GM21390 (cell line): ENCODE measurements at regions not wholly inside any gene's neighbourhood (a gene's known extent, or its start where the extent isn't known, plus 50 kb on each side); places are given as distances from the start of the nearest gene placed in this dataset.

Experiments used
- ATAC-seq: cut with Tn5 transposase; IDR thresholded peaks from one replicate; pipeline ENCODE4 v1.9.1; 2021; ENCODE audit not compliant: unreplicated experiment

- no peak for ATAC-seq
Observed at GRCh38 chr4:65845199-65845773, 175.0 kb upstream of the EPHA5 start.

DNA sequence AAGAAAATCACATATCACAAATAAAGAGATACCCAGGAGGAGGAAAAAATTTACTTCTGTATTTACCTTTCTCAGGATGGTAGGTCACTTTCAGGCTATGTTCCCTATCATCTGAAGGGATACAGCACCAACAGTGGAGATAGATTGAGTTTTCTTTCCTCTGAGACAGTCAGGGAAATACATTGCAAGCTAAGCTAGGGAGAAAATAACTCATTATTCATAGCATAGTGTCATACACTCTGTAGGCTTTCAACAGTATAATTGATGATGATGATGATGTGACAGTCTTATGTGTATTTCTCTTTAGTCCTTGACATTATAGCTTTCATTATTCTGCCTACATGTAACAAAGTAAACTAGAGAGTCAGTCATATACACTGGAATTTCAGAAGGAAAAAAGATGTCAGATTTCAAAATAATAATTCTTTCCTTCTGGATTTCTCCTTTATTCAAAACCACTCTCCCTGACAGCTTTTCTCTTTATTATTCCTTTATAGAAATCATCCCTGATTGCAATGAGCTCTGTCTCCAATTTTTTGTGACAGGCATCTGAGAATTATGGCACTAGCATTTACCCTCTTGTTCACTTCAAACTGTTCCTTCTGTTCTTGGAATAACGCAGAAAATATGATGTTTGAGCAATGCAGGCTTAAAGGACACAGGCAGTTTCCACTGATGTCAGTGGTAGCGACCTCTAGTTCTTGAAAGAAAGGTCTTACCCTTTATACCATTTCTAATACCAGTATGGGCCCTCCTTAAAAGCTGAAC, 169.1 kb upstream of the EPHA5 start:
- ATAC-seq, result no peak

DNA sequence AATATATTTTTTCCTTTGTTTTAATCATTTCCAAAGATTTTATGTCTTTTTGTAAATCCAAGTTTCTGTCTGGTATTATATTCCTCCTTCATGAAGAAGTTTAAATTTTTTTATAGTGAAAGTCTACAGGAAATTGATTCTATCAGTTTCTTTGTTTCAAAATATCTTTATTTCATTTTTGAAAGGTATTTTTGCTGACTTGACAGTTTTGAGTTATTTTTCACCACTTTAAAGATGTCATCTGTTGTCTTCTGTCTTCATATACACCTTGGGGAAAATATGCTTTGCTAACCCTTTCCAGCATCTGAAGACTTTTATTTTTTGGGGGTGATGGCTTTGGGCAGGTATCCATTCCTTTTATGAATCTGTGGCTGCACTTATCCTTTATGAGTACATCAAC, 164.4 kb upstream of the EPHA5 start:
- no peak for ATAC-seq

DNA sequence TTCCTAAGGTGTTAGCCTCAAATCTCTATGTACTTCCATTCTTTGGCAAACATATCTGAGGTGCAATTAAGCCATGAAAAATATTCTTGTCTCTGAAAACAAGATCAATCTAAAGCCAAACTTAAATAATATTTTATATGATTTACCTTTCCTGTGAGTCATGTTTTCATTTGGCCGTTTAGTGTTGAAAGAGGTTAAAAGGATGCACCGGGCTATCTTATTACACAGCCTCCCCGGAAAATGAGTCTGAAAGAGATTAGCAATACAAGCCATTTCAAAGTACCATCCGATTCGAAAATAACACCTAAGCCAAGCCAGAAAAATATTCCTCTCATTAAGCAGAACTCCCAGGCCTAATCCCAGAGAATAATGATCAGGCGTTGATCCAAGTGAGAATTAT, 161.5 kb upstream of the EPHA5 start:
- no peak for ATAC-seq

DNA sequence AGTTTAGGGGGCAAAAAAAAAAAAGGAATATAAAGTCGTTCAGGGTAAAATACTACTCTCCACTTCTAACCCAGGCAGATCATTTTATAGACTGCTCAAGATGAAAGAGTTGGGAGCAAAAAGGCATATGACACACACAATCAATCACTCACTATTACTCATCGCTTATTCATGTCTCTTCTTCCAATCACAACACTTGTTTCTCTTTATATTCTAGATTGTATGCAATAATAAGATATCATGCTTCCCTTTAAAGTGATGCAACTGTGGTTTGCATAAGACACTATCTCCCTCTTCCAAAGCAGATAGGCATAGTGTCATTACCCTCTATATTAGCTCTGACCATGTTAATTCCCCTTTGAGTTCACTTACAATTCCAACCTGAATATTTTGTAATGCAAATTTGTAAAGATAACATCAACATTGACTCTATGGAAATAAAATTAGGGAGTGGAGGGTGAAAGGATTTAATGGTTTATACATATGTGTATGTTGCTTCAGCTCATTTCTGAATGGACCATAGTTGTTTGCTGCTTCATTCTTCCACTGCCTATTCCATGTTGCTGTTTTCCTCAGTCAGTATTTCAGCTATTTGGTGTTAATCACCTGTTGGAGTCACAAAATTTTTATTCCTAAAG, 154.9 kb upstream of the EPHA5 start:
- no peak for ATAC-seq

- no peak for ATAC-seq
Observed at GRCh38 chr4:65819192-65819591, 148.9 kb upstream of the EPHA5 start.

DNA sequence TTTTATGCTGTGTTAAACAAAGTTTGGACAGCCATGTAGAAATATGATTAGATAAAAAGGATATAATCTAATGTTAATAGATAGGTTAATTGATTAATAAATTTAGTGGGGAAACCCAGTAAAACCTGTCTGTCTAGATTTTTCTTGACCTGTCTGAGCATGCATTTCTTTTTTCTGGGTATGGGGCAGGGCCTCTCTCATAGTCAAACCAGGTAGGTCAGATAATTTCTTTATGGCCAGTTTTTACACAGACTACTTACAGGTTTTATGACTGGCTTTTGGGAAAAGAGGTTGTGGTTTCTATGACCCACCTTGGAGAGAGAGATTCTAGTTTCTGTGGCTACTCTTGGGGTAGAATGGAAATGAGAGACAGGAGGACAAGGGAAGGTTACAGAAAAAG, 135.6 kb upstream of the EPHA5 start:
- no peak for ATAC-seq

GRCh38 chr4:65799513-65799912, 129.2 kb upstream of the EPHA5 start:
- no peak for ATAC-seq

GRCh38 chr4:65798498-65799127, 128.3 kb upstream of the EPHA5 start:
- no peak for ATAC-seq

DNA sequence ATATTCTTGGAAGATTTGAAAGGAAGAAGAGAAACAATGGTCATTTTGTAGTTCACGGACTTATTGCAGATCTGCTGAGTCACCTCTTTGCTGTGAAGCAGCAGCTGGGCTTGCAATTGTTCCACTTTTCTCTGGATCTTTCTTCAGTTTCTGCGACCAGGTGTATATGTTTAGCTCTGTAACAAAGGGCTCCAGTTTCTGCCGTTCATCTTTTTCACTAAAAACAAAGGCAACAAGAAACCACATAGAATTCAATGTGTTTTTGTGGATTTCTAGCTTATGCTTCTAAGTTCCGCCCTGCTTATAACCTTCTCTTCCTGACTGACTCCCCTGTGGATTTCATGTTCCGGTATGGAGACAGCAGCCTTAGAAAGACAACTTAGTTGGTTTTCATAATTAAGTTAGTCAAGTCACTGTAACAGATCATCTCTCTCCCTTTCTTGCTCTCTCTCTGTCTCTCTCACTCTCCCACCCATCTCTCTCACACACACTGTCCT, 121.6 kb upstream of the EPHA5 start:
- ATAC-seq, result no peak

GRCh38 chr4:65791111-65791811, 121.0 kb upstream of the EPHA5 start:
- no peak for ATAC-seq

GRCh38 chr4:65789805-65790204, 119.5 kb upstream of the EPHA5 start:
- no peak for ATAC-seq

DNA sequence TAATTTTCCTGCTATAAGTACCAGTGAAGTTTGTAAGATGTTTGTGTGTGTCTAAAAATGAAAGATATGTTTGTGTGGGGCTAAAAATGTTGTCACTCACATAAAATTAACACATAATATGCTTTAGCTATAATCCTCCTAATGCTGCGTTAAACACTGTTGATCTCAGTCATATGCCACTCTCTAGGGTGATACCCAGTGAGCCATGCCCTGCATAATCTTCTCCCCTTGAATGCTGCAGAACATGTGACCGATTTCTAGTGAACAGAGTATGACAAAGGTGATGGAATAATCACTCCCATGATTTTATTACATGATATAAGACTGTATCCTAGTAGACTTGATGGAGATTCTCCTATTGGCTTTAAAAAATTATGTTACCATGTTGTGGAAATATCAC, 119.1 kb upstream of the EPHA5 start:
- ATAC-seq, result no peak

- ATAC-seq, result no peak
Observed at GRCh38 chr4:65777270-65777669, 107.0 kb upstream of the EPHA5 start.

- no peak for ATAC-seq
Observed at GRCh38 chr4:65773636-65774035, 103.3 kb upstream of the EPHA5 start.

- no peak for ATAC-seq
Observed at GRCh38 chr4:65747386-65747785, 77.1 kb upstream of the EPHA5 start.

DNA sequence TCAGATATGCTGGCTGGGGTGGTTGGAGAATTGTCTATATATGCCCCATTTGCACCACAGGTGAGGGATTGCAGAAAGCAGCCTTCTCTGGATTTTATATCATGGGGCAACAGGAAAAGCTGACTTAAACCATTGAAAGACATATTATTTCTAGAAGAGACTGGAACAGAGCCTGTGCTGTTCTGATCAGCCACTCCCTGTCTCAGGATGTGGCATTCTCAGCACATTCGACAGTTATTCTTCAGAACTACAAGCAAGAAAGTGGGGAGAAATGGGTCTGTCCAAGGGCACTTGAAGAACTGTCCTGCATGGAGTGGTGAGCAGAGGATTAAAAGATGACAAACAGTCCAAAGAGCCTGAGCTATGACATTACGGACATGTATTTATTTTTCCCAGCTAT, 67.8 kb upstream of the EPHA5 start:
- ATAC-seq, result no peak

DNA sequence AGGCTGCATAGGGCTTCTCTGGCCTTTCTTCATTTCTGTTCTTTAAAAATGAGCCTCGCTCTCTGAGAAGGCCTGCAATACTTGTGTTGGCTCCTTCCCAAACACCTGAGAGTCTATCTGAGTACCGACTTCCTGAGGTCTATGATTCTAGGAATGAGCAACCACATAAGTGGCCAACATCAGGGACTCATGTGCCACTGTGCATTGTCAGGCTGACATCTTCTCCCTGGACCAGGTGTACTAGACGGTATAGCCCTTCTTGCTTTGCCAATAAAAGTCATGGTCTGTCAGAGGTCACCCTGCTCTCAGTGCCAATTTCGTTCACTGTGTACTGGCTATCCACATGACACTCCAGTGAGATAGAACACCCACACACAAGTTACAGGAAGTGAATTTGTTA, 67.4 kb upstream of the EPHA5 start:
- no peak for ATAC-seq

DNA sequence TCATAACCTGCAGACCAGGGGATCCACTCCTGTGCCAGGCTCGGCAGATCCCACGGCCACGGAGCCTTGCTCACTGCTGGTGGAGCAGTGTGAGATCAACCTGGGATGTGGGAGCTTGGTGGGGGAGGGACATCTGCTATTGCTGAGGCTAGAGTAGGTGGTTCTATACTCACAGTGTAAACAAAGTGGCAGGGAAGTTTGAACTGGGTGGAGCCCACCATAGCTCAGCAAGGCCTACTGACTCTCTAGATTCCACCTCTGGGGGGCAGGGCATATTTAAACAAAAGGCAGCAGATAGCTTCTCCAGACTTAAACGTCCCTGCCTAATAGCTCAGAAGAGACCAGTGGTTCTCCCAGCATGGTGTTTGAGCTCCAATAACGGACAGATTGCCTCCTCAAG, 54.7 kb upstream of the EPHA5 start:
- no peak for ATAC-seq
